ENCODE measurements at regions not wholly inside any gene's neighbourhood (a gene's known extent, or its start where the extent isn't known, plus 50 kb on each side); places are given as distances from the start of the nearest gene placed in this dataset.

DNA sequence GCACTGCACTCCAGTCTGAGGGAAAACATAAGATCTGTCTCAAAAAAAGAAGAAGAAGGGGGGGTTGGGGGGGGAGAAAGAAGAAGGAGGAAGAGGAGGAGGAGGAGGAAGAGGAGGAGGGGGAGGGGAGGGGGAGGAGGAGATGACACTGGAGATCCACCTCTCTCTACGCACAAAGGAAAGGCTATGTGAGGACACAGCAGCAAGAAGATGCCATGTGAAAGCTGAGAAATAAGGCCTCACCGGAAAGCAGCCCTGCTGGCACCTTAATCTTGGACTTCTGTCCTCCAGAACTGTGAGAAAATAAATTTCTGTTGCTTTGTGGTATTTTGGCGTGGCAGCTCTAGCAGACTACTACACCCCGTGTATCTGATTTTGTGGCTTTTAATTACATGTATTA is 477.9 kb downstream of the MED13L start:
- Histone ChIP-seq H3K27me3 (ENCODE audit: insufficient read depth, low read length, poor library complexity, severe bottlenecking) (no peaks in the 10 kb centered on the region), H4K20me1 (ENCODE audit: insufficient read depth, low read length, poor library complexity, severe bottlenecking) (no peaks in the 10 kb centered on the region), H3K4me1 (ENCODE audit: insufficient read depth, low read length, poor library complexity, severe bottlenecking) (no peaks in the 10 kb centered on the region), H3K9me3 (ENCODE audit: insufficient read depth, low read depth, low read length) (no peaks in the 10 kb centered on the region), H3K4me3 (ENCODE audit: low read length, poor library complexity, severe bottlenecking) (no peak overlapping the region), H2AFZ (ENCODE audit: low read length) (no peak overlapping the region), H3K4me2 (ENCODE audit: low read depth, low read length, poor library complexity, severe bottlenecking) (no peak overlapping the region), H3K79me2 (ENCODE audit: insufficient read depth, low read length) (no peaks in the 10 kb centered on the region), H3K9me2 (replicated peaks; ENCODE audit: low read depth, low read length) (no peaks in the 10 kb centered on the region), H3K9ac (ENCODE audit: low read depth, low read length, poor library complexity, severe bottlenecking) (no peak overlapping the region), H3K36me3 (ENCODE audit: insufficient read depth, low read length) (no peaks in the 10 kb centered on the region), H3F3A (ENCODE audit: low read depth) (no peaks in the 10 kb centered on the region)
- TF ChIP-seq, protein P1, sequence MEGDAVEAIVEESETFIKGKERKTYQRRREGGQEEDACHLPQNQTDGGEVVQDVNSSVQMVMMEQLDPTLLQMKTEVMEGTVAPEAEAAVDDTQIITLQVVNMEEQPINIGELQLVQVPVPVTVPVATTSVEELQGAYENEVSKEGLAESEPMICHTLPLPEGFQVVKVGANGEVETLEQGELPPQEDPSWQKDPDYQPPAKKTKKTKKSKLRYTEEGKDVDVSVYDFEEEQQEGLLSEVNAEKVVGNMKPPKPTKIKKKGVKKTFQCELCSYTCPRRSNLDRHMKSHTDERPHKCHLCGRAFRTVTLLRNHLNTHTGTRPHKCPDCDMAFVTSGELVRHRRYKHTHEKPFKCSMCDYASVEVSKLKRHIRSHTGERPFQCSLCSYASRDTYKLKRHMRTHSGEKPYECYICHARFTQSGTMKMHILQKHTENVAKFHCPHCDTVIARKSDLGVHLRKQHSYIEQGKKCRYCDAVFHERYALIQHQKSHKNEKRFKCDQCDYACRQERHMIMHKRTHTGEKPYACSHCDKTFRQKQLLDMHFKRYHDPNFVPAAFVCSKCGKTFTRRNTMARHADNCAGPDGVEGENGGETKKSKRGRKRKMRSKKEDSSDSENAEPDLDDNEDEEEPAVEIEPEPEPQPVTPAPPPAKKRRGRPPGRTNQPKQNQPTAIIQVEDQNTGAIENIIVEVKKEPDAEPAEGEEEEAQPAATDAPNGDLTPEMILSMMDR (conservative IDR thresholded peaks at IDR 0.05; ENCODE audit: low read length), result no peak
- no peak for TF ChIP-seq EZH2phosphoT487 (IDR thresholded peaks at IDR 0.05; ENCODE audit: borderline replicate concordance)

DNA sequence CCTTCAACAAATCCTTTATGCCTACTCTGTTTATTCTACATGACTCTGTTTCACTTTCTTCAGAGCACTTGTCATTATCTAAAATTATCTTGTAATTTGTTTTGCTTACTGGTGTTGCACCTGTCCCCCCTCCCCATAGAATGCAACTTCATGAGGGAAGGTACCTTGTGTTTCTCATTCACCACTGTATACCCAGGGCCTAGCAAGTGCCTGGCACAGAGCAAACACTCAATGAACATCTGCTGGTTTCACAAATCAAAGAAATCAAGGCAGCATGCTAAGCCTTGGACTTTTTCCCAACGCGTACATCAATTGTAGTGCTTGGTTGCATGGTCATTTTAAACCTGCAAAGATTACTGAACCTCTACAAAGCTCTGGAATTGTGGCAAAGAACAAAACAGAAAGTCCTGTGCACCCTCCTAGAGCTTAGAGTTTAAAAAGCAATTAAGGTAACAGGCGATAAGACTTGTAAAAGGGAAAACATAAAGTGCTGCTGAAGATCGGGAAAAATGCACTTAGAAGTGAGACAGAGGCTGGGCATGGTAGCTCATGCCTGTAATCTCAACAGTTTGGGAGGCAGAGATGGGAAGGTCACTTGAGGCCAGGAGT is 479.1 kb downstream of the MED13L start:
- H3K9me2 ChIP-seq (replicated peaks; ENCODE audit: low read depth, low read length), result no peaks in the 10 kb centered on the region
- H3K4me1 ChIP-seq (ENCODE audit: insufficient read depth, low read length, poor library complexity, severe bottlenecking), result no peaks in the 10 kb centered on the region
- H2AFZ ChIP-seq (ENCODE audit: low read length), result no peak overlapping the region
- H3K79me2 ChIP-seq (ENCODE audit: insufficient read depth, low read length), result no peaks in the 10 kb centered on the region
- no peak for TF ChIP-seq EZH2phosphoT487 (IDR thresholded peaks at IDR 0.05; ENCODE audit: borderline replicate concordance)
- TF ChIP-seq, protein P1 (conservative IDR thresholded peaks at IDR 0.05; ENCODE audit: low read length), result no peak
- no peak overlapping the region for H3K4me2 ChIP-seq (ENCODE audit: low read depth, low read length, poor library complexity, severe bottlenecking)
- H4K20me1 ChIP-seq (ENCODE audit: insufficient read depth, low read length, poor library complexity, severe bottlenecking), result no peaks in the 10 kb centered on the region
- H3K9me3 ChIP-seq (ENCODE audit: insufficient read depth, low read depth, low read length), result no peaks in the 10 kb centered on the region
- H3K27me3 ChIP-seq (ENCODE audit: insufficient read depth, low read length, poor library complexity, severe bottlenecking), result no peaks in the 10 kb centered on the region
- no peak overlapping the region for H3K9ac ChIP-seq (ENCODE audit: low read depth, low read length, poor library complexity, severe bottlenecking)
- H3K4me3 ChIP-seq (ENCODE audit: low read length, poor library complexity, severe bottlenecking), result no peak overlapping the region
- no peaks in the 10 kb centered on the region for H3K36me3 ChIP-seq (ENCODE audit: insufficient read depth, low read length)
- H3F3A ChIP-seq (ENCODE audit: low read depth), result no peaks in the 10 kb centered on the region

DNA sequence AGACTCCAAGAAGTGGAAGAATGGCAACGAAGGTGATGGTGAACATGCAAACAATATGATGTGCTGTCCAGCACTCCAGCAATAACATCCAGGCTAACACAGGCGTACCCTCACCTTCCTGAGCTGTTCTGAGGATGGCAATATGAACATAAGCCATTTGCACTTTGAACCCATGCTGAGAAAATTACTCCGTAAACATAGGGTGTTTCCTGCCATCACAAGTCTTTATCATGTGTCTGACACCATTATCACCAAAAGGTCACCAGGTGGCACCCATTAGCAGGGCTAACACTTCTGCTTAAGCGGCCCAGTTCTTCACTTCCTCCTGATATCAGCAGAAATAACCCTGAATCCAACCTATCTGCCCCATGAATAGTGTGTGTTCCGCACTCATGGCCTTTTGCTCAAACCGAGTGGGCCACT is 482.8 kb downstream of the MED13L start:
- no peaks in the 10 kb centered on the region for H4K20me1 ChIP-seq (ENCODE audit: insufficient read depth, low read length, poor library complexity, severe bottlenecking)
- H3K27me3 ChIP-seq (ENCODE audit: insufficient read depth, low read length, poor library complexity, severe bottlenecking), result no peaks in the 10 kb centered on the region
- H2AFZ ChIP-seq (ENCODE audit: low read length), result no peak overlapping the region
- H3F3A ChIP-seq (ENCODE audit: low read depth), result no peaks in the 10 kb centered on the region
- no peak overlapping the region for H3K4me3 ChIP-seq (ENCODE audit: low read length, poor library complexity, severe bottlenecking)
- no peaks in the 10 kb centered on the region for H3K9me3 ChIP-seq (ENCODE audit: insufficient read depth, low read depth, low read length)
- TF ChIP-seq EZH2phosphoT487 (IDR thresholded peaks at IDR 0.05; ENCODE audit: borderline replicate concordance), result no peak
- TF ChIP-seq, protein P1 (conservative IDR thresholded peaks at IDR 0.05; ENCODE audit: low read length), result no peak
- no peak overlapping the region for H3K9ac ChIP-seq (ENCODE audit: low read depth, low read length, poor library complexity, severe bottlenecking)
- no peaks in the 10 kb centered on the region for H3K4me1 ChIP-seq (ENCODE audit: insufficient read depth, low read length, poor library complexity, severe bottlenecking)
- no peaks in the 10 kb centered on the region for H3K79me2 ChIP-seq (ENCODE audit: insufficient read depth, low read length)
- H3K4me2 ChIP-seq (ENCODE audit: low read depth, low read length, poor library complexity, severe bottlenecking), result no peak overlapping the region
- no peaks in the 10 kb centered on the region for H3K36me3 ChIP-seq (ENCODE audit: insufficient read depth, low read length)
- H3K9me2 ChIP-seq (replicated peaks; ENCODE audit: low read depth, low read length), result no peaks in the 10 kb centered on the region

Measured in Loucy (cell line).